ENCODE measurements at regions not wholly inside any gene's neighbourhood (a gene's known extent, or its start where the extent isn't known, plus 50 kb on each side); places are given as distances from the start of the nearest gene placed in this dataset.

GRCh38 chr3:159127021-159127392, 325.2 kb downstream of the MFSD1 start:
- DNase-seq (ENCODE audit: low read depth in 3 of 3): no peak

GRCh38 chr3:159128628-159129027, 326.8 kb downstream of the MFSD1 start:
- DNase-seq (ENCODE audit: low read depth in 3 of 3): no peak

GRCh38 chr3:159130108-159130507, 328.3 kb downstream of the MFSD1 start:
- no peak for DNase-seq (ENCODE audit: low read depth in 3 of 3)

GRCh38 chr3:159131376-159131775, 329.5 kb downstream of the MFSD1 start:
- DNase-seq (ENCODE audit: low read depth in 3 of 3): no peak

- no peak for DNase-seq (ENCODE audit: low read depth in 3 of 3)
These were observed 336.1 kb downstream of the MFSD1 start for GRCh38 chr3:159137949-159138348.

GRCh38 chr3:159139326-159139725, 337.5 kb downstream of the MFSD1 start:
- DNase-seq (ENCODE audit: low read depth in 3 of 3): no peak

GRCh38 chr3:159144472-159144871, 342.6 kb downstream of the MFSD1 start:
- DNase-seq (ENCODE audit: low read depth in 3 of 3): no peak

- DNase-seq (ENCODE audit: low read depth in 3 of 3): no peak
These were observed 343.0 kb downstream of the MFSD1 start for GRCh38 chr3:159144891-159145290.

GRCh38 chr3:159146392-159146791, 344.5 kb downstream of the MFSD1 start:
- no peak for DNase-seq (ENCODE audit: low read depth in 3 of 3)

GRCh38 chr3:159146856-159147435, 345.1 kb downstream of the MFSD1 start:
- DNase-seq (ENCODE audit: low read depth in 3 of 3): no peak

GRCh38 chr3:159147813-159148212, 346.0 kb downstream of the MFSD1 start:
- DNase-seq (ENCODE audit: low read depth in 3 of 3): no peak

GRCh38 chr3:159148466-159148865, 346.6 kb downstream of the MFSD1 start:
- no peak for DNase-seq (ENCODE audit: low read depth in 3 of 3)

- DNase-seq (ENCODE audit: low read depth in 3 of 3): no peak
These were observed 347.3 kb downstream of the MFSD1 start for GRCh38 chr3:159149131-159149530.

- no peak for DNase-seq (ENCODE audit: low read depth in 3 of 3)
These were observed 347.8 kb downstream of the MFSD1 start for GRCh38 chr3:159149633-159150032.

- DNase-seq (ENCODE audit: low read depth in 3 of 3): no peak
These were observed 348.3 kb downstream of the MFSD1 start for GRCh38 chr3:159150180-159150579.

GRCh38 chr3:159151130-159151529, 349.3 kb downstream of the MFSD1 start:
- no peak for DNase-seq (ENCODE audit: low read depth in 3 of 3)

GRCh38 chr3:159157275-159157674, 355.4 kb downstream of the MFSD1 start:
- no peak for DNase-seq (ENCODE audit: low read depth in 3 of 3)

GRCh38 chr3:159158213-159158612, 356.4 kb downstream of the MFSD1 start:
- DNase-seq (ENCODE audit: low read depth in 3 of 3): no peak

GRCh38 chr3:159158801-159159200, 356.9 kb downstream of the MFSD1 start:
- no peak for DNase-seq (ENCODE audit: low read depth in 3 of 3)

GRCh38 chr3:159159546-159159945, 357.7 kb downstream of the MFSD1 start:
- no peak for DNase-seq (ENCODE audit: low read depth in 3 of 3)

- no peak for DNase-seq (ENCODE audit: low read depth in 3 of 3)
These were observed 361.8 kb downstream of the MFSD1 start for GRCh38 chr3:159163656-159164055.

- no peak for DNase-seq (ENCODE audit: low read depth in 3 of 3)
These were observed 364.1 kb downstream of the MFSD1 start for GRCh38 chr3:159165961-159166360.

- DNase-seq (ENCODE audit: low read depth in 3 of 3): no peak
These were observed 365.2 kb downstream of the MFSD1 start for GRCh38 chr3:159166899-159167586.

- DNase-seq (ENCODE audit: low read depth in 3 of 3): no peak
These were observed 366.9 kb downstream of the MFSD1 start for GRCh38 chr3:159168788-159169187.

Measured in stimulated activated CD4-positive, alpha-beta T cell treated with anti-CD3 and anti-CD28 coated beads, TNF-alpha, amount 100 ng/mL, for 24 hours (primary cell).